Neural cell (in vitro differentiated cells): ENCODE measurements at regions not wholly inside any gene's neighbourhood (a gene's known extent, or its start where the extent isn't known, plus 50 kb on each side); places are given as distances from the start of the nearest gene placed in this dataset.
A peak's percentile ranks its signal among the peaks of the same experiment; 100 is the strongest.

Source experiments
- CTCF ChIP-seq: fragments of 450-650 bp; IDR thresholded peaks from 2 replicates; pipeline ENCODE4 v1.5.1; 2014; ENCODE audit warnings: antibody characterized with exemption, mild to moderate bottlenecking, moderate library complexity; ENCODE audit not compliant: poor library complexity, severe bottlenecking
- EP300 ChIP-seq: fragments of 450-650 bp; conservative IDR thresholded peaks from 2 replicates; pipeline ENCODE4 v1.6.1; 2014; ENCODE audit warnings: antibody characterized with exemption, mild to moderate bottlenecking, moderate library complexity; ENCODE audit not compliant: poor library complexity, severe bottlenecking
- POLR2AphosphoS5 ChIP-seq: IDR thresholded peaks from 2 replicates; pipeline ENCODE4 v1.6.1; 2012
- REST ChIP-seq: IDR thresholded peaks from 2 replicates; pipeline ENCODE4 v1.6.1; 2012; ENCODE audit warnings: borderline replicate concordance

DNA sequence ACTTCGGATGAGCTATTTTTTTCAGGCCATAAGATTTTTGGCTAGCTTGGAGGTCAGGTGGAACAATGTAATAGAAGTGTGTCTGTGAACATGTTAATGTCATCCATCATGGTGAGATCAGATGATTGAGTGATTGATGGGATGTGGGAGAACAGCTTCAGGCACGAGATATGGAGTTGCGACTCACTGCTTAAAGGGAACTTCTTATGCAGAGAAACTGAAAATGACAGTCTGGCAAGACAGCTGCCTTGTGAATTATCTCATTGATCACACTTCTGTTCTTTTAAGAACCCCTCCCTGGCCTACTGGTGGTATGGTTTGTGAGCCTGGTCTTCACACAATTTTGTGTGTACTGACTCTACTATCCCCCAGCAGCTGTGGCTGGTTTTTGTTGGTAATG is 96.0 kb downstream of the OLFM4 start:
- no peak for TF ChIP-seq CTCF
- no peak for TF ChIP-seq REST
- TF ChIP-seq POLR2AphosphoS5, result peak; percentile 56
- TF ChIP-seq EP300, result peak; percentile 85
